ENCODE measurements at regions not wholly inside any gene's neighbourhood (a gene's known extent, or its start where the extent isn't known, plus 50 kb on each side); places are given as distances from the start of the nearest gene placed in this dataset.

DNA sequence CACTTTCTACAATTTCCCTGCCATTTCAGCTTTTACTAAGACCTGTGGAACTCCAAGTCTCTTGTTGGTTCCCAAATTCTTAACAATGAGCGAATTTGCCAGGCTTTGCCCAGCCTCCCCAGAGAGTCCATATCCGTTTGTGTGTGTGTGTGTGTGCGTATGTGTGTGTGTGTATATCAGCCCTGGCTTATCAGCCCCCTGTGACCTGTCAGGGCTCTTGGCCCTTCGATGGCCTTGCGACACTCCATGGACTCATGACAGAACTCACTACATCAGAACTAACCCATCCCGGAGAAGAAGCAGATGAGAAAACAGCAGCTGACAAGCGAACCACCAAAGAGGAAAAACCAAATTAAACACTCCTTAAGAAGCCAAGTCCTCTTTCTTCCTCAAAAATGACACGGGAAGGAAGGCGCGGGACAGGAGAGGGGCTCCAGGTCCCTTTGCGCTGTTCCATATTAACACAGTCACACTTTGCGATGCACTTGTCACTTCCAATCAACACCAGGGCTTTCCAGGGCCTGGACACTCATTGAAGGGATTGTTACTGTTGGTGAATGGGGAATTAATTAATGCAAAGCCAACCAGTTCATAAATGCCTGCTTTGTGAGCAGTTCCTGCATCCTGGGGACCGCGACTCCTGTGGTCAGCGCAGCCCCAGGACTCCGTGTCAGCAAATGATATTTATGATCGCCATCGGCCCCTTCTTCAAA is 524.0 kb downstream of the CD83 start:
- H3K4me3 ChIP-seq (ENCODE audit: low read length): no peak overlapping the region
- peaks cover 45% of the 10 kb centered on the region for H3K4me1 ChIP-seq (ENCODE audit: control insufficient read depth, low read length)
- H3F3A ChIP-seq (ENCODE audit: control insufficient read depth, insufficient read depth): no peaks in the 10 kb centered on the region
- H3K27ac ChIP-seq (ENCODE audit: low read depth, low read length): no peak overlapping the region
- no peaks in the 10 kb centered on the region for H3K9me3 ChIP-seq (ENCODE audit: control insufficient read depth, insufficient read depth, low read length)
- no peaks in the 10 kb centered on the region for H4K20me1 ChIP-seq (ENCODE audit: control insufficient read depth, insufficient read depth, low read depth, low read length)
- TF ChIP-seq EZH2phosphoT487 (IDR thresholded peaks at IDR 0.05; ENCODE audit: borderline replicate concordance, low read length) (no peak), CTCF (IDR thresholded peaks at IDR 0.05; ENCODE audit: low read depth, low read length, poor library complexity, severe bottlenecking) (no peak)
- no peaks in the 10 kb centered on the region; the same call in 1 of the 2 replicates for H3K27me3 ChIP-seq (ENCODE audit: control insufficient read depth, low read length)
- no peak overlapping the region for H3K4me2 ChIP-seq (ENCODE audit: low read length)
- H3K79me2 ChIP-seq (ENCODE audit: control insufficient read depth, low read length): no peaks in the 10 kb centered on the region
- H3K36me3 ChIP-seq (ENCODE audit: control insufficient read depth, low read length): no peaks in the 10 kb centered on the region
- H3K9me2 ChIP-seq (replicated peaks; ENCODE audit: control insufficient read depth, low read length): no peaks in the 10 kb centered on the region

- H3K27me3 ChIP-seq (ENCODE audit: control insufficient read depth, low read length): no peaks in the 10 kb centered on the region; the same call in 1 of the 2 replicates
- no peaks in the 10 kb centered on the region for H3K9me3 ChIP-seq (ENCODE audit: control insufficient read depth, insufficient read depth, low read length)
- no peaks in the 10 kb centered on the region for H4K20me1 ChIP-seq (ENCODE audit: control insufficient read depth, insufficient read depth, low read depth, low read length)
- TF ChIP-seq CTCF (IDR thresholded peaks at IDR 0.05; ENCODE audit: low read depth, low read length, poor library complexity, severe bottlenecking): no peak
- no peak for TF ChIP-seq EZH2phosphoT487 (IDR thresholded peaks at IDR 0.05; ENCODE audit: borderline replicate concordance, low read length)
- H3K27ac ChIP-seq (ENCODE audit: low read depth, low read length): no peak overlapping the region
- H3K4me3 ChIP-seq (ENCODE audit: low read length): no peak overlapping the region
- no peaks in the 10 kb centered on the region for H3K36me3 ChIP-seq (ENCODE audit: control insufficient read depth, low read length)
- H3K4me2 ChIP-seq (ENCODE audit: low read length): no peak overlapping the region
- H3K4me1 ChIP-seq (ENCODE audit: control insufficient read depth, low read length): peaks cover 39% of the 10 kb centered on the region
- H3K79me2 ChIP-seq (ENCODE audit: control insufficient read depth, low read length): no peaks in the 10 kb centered on the region
- H3K9me2 ChIP-seq (replicated peaks; ENCODE audit: control insufficient read depth, low read length): no peaks in the 10 kb centered on the region
- H3F3A ChIP-seq (ENCODE audit: control insufficient read depth, insufficient read depth): no peaks in the 10 kb centered on the region
Observed at GRCh38 chr6:14642136-14642505, 524.5 kb downstream of the CD83 start.

DNA sequence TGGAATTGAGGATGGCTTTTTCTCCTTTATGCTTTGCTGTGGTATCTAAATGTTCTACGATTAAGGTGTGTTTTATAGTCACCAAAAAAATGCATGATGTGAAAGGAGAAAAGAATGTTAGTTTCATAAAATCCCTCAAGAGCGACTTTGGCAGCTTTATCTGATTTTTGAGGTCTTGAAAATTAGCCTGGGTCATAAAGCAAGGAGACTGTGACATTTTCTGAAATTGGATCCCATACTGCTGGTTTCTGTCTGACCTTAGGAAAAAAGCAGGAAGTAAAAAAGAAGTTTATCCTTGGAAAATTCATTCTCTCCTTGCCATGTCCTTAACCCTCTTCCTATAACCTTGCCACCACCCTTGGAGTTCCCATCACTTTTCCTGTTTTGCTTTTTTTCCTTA is 525.3 kb downstream of the CD83 start:
- no peaks in the 10 kb centered on the region for H4K20me1 ChIP-seq (ENCODE audit: control insufficient read depth, insufficient read depth, low read depth, low read length)
- TF ChIP-seq CTCF (IDR thresholded peaks at IDR 0.05; ENCODE audit: low read depth, low read length, poor library complexity, severe bottlenecking) (no peak), EZH2phosphoT487 (IDR thresholded peaks at IDR 0.05; ENCODE audit: borderline replicate concordance, low read length) (no peak)
- no peaks in the 10 kb centered on the region for H3K9me3 ChIP-seq (ENCODE audit: control insufficient read depth, insufficient read depth, low read length)
- no peak overlapping the region for H3K4me2 ChIP-seq (ENCODE audit: low read length)
- no peaks in the 10 kb centered on the region for H3K36me3 ChIP-seq (ENCODE audit: control insufficient read depth, low read length)
- no peak overlapping the region for H3K4me3 ChIP-seq (ENCODE audit: low read length)
- H3K9me2 ChIP-seq (replicated peaks; ENCODE audit: control insufficient read depth, low read length): no peaks in the 10 kb centered on the region
- H3F3A ChIP-seq (ENCODE audit: control insufficient read depth, insufficient read depth): no peaks in the 10 kb centered on the region
- no peaks in the 10 kb centered on the region; the same call in 1 of the 2 replicates for H3K27me3 ChIP-seq (ENCODE audit: control insufficient read depth, low read length)
- H3K4me1 ChIP-seq (ENCODE audit: control insufficient read depth, low read length): peaks cover 32% of the 10 kb centered on the region
- no peak overlapping the region for H3K27ac ChIP-seq (ENCODE audit: low read depth, low read length)
- no peaks in the 10 kb centered on the region for H3K79me2 ChIP-seq (ENCODE audit: control insufficient read depth, low read length)
